Upper lobe of right lung (tissue), 1 donor: ENCODE measurements at regions not wholly inside any gene's neighbourhood (a gene's known extent, or its start where the extent isn't known, plus 50 kb on each side); places are given as distances from the start of the nearest gene placed in this dataset.

Experiments used
- ATAC-seq: fragments of 200-7000 bp; cut with Tn5 transposase; one replicate; pipeline ENCODE4 v1.9.1; 2020; ENCODE audit warnings: mild to moderate bottlenecking, moderate library complexity
- DNase-seq: peaks from one replicate; pipeline ENCODE4 v3.0.0-alpha.2; 2020
- H3K27ac ChIP-seq: fragments of 200-600 bp; one replicate; pipeline ENCODE4 v1.8.0; 2022
- H3K27me3 ChIP-seq: fragments of 200-600 bp; one replicate; pipeline ENCODE4 v1.8.0; 2022; ENCODE audit warnings: mild to moderate bottlenecking
- H3K36me3 ChIP-seq: fragments of 200-600 bp; one replicate; pipeline ENCODE4 v1.8.0; 2022
- H3K4me1 ChIP-seq: fragments of 200-600 bp; one replicate; pipeline ENCODE4 v1.8.0; 2022
- H3K4me3 ChIP-seq: fragments of 200-600 bp; one replicate; pipeline ENCODE4 v1.8.0; 2022; ENCODE audit warnings: mild to moderate bottlenecking
- H3K9me3 ChIP-seq: fragments of 200-600 bp; one replicate; pipeline ENCODE4 v1.8.0; 2022
- intact Hi-C: fragments of 100-400 bp; cut with DNase I; formaldehyde crosslinking; loops from one replicate; pipeline ENCODE4 v1.11.0; 2022
- TF ChIP-seq, protein P1 (sequence below): fragments of 200-600 bp; IDR thresholded peaks from one replicate; pipeline ENCODE4 v1.8.0; 2022; ENCODE audit warnings: antibody characterized with exemption
- donor health status: DM: no; HTN: yes; CAD: no; lungs with severe emphysema.

DNA sequence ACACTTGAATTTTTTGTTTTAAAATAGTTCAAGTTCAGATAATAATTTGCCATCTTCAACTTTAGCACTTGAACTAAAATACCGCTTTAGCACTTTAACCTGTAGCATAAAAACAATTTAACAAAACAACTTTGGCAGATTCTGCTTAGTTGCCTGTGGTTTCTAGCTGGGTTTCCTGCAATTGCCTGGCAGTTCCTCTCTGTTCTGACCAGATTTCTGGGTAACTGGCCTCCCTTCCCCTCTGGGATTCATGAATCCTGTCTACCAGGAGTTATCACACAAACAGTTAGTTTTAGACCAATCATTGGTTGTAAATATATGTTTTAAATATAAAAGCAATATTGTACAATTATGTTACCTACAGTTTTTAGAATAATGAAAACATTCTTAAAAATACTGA, 89.8 kb upstream of the HDAC9 start:
- Histone ChIP-seq H3K27ac (no peak overlapping the region), H3K9me3 (no peaks in the 10 kb centered on the region), H3K36me3 (no peaks in the 10 kb centered on the region), H3K4me1 (no peaks in the 10 kb centered on the region), H3K4me3 (no peak overlapping the region), H3K27me3 (no peaks in the 10 kb centered on the region)
- intact Hi-C loops, result no loop called here
- TF ChIP-seq, protein P1, sequence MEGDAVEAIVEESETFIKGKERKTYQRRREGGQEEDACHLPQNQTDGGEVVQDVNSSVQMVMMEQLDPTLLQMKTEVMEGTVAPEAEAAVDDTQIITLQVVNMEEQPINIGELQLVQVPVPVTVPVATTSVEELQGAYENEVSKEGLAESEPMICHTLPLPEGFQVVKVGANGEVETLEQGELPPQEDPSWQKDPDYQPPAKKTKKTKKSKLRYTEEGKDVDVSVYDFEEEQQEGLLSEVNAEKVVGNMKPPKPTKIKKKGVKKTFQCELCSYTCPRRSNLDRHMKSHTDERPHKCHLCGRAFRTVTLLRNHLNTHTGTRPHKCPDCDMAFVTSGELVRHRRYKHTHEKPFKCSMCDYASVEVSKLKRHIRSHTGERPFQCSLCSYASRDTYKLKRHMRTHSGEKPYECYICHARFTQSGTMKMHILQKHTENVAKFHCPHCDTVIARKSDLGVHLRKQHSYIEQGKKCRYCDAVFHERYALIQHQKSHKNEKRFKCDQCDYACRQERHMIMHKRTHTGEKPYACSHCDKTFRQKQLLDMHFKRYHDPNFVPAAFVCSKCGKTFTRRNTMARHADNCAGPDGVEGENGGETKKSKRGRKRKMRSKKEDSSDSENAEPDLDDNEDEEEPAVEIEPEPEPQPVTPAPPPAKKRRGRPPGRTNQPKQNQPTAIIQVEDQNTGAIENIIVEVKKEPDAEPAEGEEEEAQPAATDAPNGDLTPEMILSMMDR, result no peak
- DNase-seq, result no peak
- no peak for ATAC-seq

GRCh38 chr7:18407385-18407784, 88.2 kb upstream of the HDAC9 start:
- Histone ChIP-seq H3K4me1 (no peaks in the 10 kb centered on the region), H3K9me3 (no peaks in the 10 kb centered on the region), H3K36me3 (no peaks in the 10 kb centered on the region), H3K27me3 (no peaks in the 10 kb centered on the region), H3K4me3 (no peak overlapping the region), H3K27ac (no peak overlapping the region)
- TF ChIP-seq, protein P1, result no peak
- no peak for DNase-seq
- intact Hi-C loops, result no loop called here
- ATAC-seq, result no peak

GRCh38 chr7:18408461-18408860, 87.1 kb upstream of the HDAC9 start:
- TF ChIP-seq, protein P1, result no peak
- H3K27me3 ChIP-seq, result no peaks in the 10 kb centered on the region
- no peak for DNase-seq

GRCh38 chr7:18408868-18409267, 86.7 kb upstream of the HDAC9 start:
- Histone ChIP-seq H3K27me3 (no peaks in the 10 kb centered on the region), H3K36me3 (no peaks in the 10 kb centered on the region), H3K9me3 (no peaks in the 10 kb centered on the region), H3K4me1 (no peaks in the 10 kb centered on the region), H3K4me3 (no peak overlapping the region), H3K27ac (no peak overlapping the region)
- no peak for DNase-seq
- TF ChIP-seq, protein P1, result no peak
- no peak for ATAC-seq
- intact Hi-C loops, result no loop called here

More at GRCh38 chr7:18408461-18408860, 87.1 kb upstream of the HDAC9 start:
- H3K4me1 ChIP-seq, result no peaks in the 10 kb centered on the region
- no peak overlapping the region for H3K4me3 ChIP-seq
- H3K27ac ChIP-seq, result no peak overlapping the region
- no peaks in the 10 kb centered on the region for H3K36me3 ChIP-seq
- no peak for ATAC-seq
- no peaks in the 10 kb centered on the region for H3K9me3 ChIP-seq
- intact Hi-C loops, result no loop called here

- intact Hi-C loops, result no loop called here
- Histone ChIP-seq H3K36me3 (no peaks in the 10 kb centered on the region), H3K4me3 (no peak overlapping the region), H3K4me1 (no peaks in the 10 kb centered on the region), H3K27ac (no peak overlapping the region), H3K9me3 (no peaks in the 10 kb centered on the region), H3K27me3 (no peaks in the 10 kb centered on the region)
- TF ChIP-seq, protein P1, result no peak
- DNase-seq, result no peak
- ATAC-seq, result no peak
Measured at GRCh38 chr7:18413447-18413846, 82.1 kb upstream of the HDAC9 start.

GRCh38 chr7:18414885-18415284, 80.7 kb upstream of the HDAC9 start:
- intact Hi-C loops, result no loop called here
- H3K27ac ChIP-seq, result no peak overlapping the region
- TF ChIP-seq, protein P1, result no peak
- no peaks in the 10 kb centered on the region for H3K36me3 ChIP-seq
- DNase-seq, result no peak
- H3K4me3 ChIP-seq, result no peak overlapping the region
- H3K27me3 ChIP-seq, result no peaks in the 10 kb centered on the region
- no peak for ATAC-seq
- no peaks in the 10 kb centered on the region for H3K9me3 ChIP-seq
- H3K4me1 ChIP-seq, result no peaks in the 10 kb centered on the region
